AG04450 (cell line): ENCODE measurements at regions not wholly inside any gene's neighbourhood (a gene's known extent, or its start where the extent isn't known, plus 50 kb on each side); places are given as distances from the start of the nearest gene placed in this dataset.

Experiments
- CTCF ChIA-PET: fragments of 300-600, 350-600 bp; formaldehyde crosslinking; extraction: SDS; loops from one replicate; lab custom pipeline; 2022; ENCODE audit warnings: antibody characterized with exemption, inconsistent platforms; lab: Charles Lee
- POLR2A ChIA-PET: fragments of 350-600 bp; formaldehyde crosslinking; extraction: SDS; loops from one replicate; lab custom pipeline; 2021; ENCODE audit warnings: antibody characterized with exemption, inconsistent platforms; lab: Yijun Ruan, JAX
- DNase-seq: peaks from one replicate; pipeline ENCODE4 v3.0.0-alpha.2; 2011; ENCODE audit warnings: low read depth, low spot score
- H3K27ac ChIP-seq: one replicate; pipeline ENCODE4 v1.5.1; 2012; ENCODE audit warnings: low read depth, low read length, control low read depth
- H3K27me3 ChIP-seq: one replicate; pipeline ENCODE4 v1.6.0; 2012; ENCODE audit warnings: low read length; ENCODE audit not compliant: control insufficient read depth, insufficient read depth
- H3K4me3 ChIP-seq: 2 replicates; pipeline ENCODE4 v1.5.1; 2011; ENCODE audit warnings: mild to moderate bottlenecking, low read depth, low read length, control low read depth
- H3K9me3 ChIP-seq: 2 replicates; pipeline ENCODE4 v1.5.1; 2012; ENCODE audit warnings: low read length; ENCODE audit not compliant: control insufficient read depth, insufficient read depth
- CTCF ChIP-seq: IDR thresholded peaks from 2 replicates; pipeline ENCODE4 v1.5.1; 2011; ENCODE audit warnings: low read depth, low read length, control low read depth, inconsistent platforms

GRCh38 chr9:7901621-7902020 lies 102.0 kb upstream of the DMAC1 start:
- TF ChIP-seq CTCF, result no peak
- Histone ChIP-seq H3K4me3 (no peak overlapping the region), H3K27me3 (no peaks in the 10 kb centered on the region), H3K27ac (no peak overlapping the region), H3K9me3 (no peaks in the 10 kb centered on the region)
- no peak for DNase-seq
- ChIA-PET POLR2A (no interaction called here), CTCF (no interaction called here)

- H3K27ac ChIP-seq, result no peak overlapping the region
- ChIA-PET POLR2A (no interaction called here), CTCF (no interaction called here)
- no peak for DNase-seq
- H3K4me3 ChIP-seq, result no peak overlapping the region
- no peaks in the 10 kb centered on the region for H3K27me3 ChIP-seq
- H3K9me3 ChIP-seq, result no peaks in the 10 kb centered on the region
- TF ChIP-seq CTCF, result no peak
These were observed 101.0 kb upstream of the DMAC1 start for GRCh38 chr9:7900541-7900940.

GRCh38 chr9:7899753-7900152 lies 100.2 kb upstream of the DMAC1 start:
- ChIA-PET POLR2A (no interaction called here), CTCF (no interaction called here)
- Histone ChIP-seq H3K4me3 (no peak overlapping the region), H3K27ac (no peak overlapping the region), H3K9me3 (no peaks in the 10 kb centered on the region), H3K27me3 (no peaks in the 10 kb centered on the region)
- DNase-seq, result no peak
- no peak for TF ChIP-seq CTCF

- Histone ChIP-seq H3K4me3 (no peak overlapping the region), H3K27ac (no peak overlapping the region), H3K27me3 (no peaks in the 10 kb centered on the region), H3K9me3 (no peaks in the 10 kb centered on the region; the same call in 1 of the 2 replicates)
- POLR2A ChIA-PET, result no interaction called here
- CTCF ChIA-PET, result no interaction called here
- TF ChIP-seq CTCF, result no peak
- no peak for DNase-seq
These were observed 94.7 kb upstream of the DMAC1 start for GRCh38 chr9:7894231-7894630.

- Histone ChIP-seq H3K4me3 (no peak overlapping the region), H3K27me3 (no peaks in the 10 kb centered on the region), H3K27ac (no peak overlapping the region), H3K9me3 (no peaks in the 10 kb centered on the region; the same call in 1 of the 2 replicates)
- CTCF ChIA-PET, result no interaction called here
- TF ChIP-seq CTCF, result no peak
- POLR2A ChIA-PET, result no interaction called here
- DNase-seq, result no peak
These were observed 93.4 kb upstream of the DMAC1 start for GRCh38 chr9:7892975-7893374.
